ENCODE measurements at regions not wholly inside any gene's neighbourhood (a gene's known extent, or its start where the extent isn't known, plus 50 kb on each side); places are given as distances from the start of the nearest gene placed in this dataset.

- no peak for DNase-seq (ENCODE audit: low read depth)
- TF ChIP-seq CTCF (IDR thresholded peaks at IDR 0.05; ENCODE audit: insufficient read depth, low read depth, low read length) = no peak
- H3K27me3 ChIP-seq (ENCODE audit: control insufficient read depth, insufficient read depth, low read length) = peaks cover 5% of the 10 kb centered on the region
- ChIA-PET POLR2A (no interaction called here), CTCF (interaction anchor here (0.7 to 0.9 kb wide), 2 partner anchors 13 to 69 kb away, joined by 3 read pairs; no protein-coding TSS in a partner anchor)
- no peaks in the 10 kb centered on the region for H3K36me3 ChIP-seq (ENCODE audit: control insufficient read depth, insufficient read depth, low read length)
- H3K4me3 ChIP-seq (ENCODE audit: low read depth, low read length) = no peak overlapping the region
These were observed 385.2 kb downstream of the TNS3 start for GRCh38 chr7:47196737-47197136.

- no peak overlapping the region for H3K4me3 ChIP-seq (ENCODE audit: low read depth, low read length)
- peaks cover 6% of the 10 kb centered on the region for H3K27me3 ChIP-seq (ENCODE audit: control insufficient read depth, insufficient read depth, low read length)
- H3K36me3 ChIP-seq (ENCODE audit: control insufficient read depth, insufficient read depth, low read length) = no peaks in the 10 kb centered on the region
- no peak for DNase-seq (ENCODE audit: low read depth)
- ChIA-PET CTCF (interaction anchor here (0.7 to 0.9 kb wide), 2 partner anchors 13 to 70 kb away, joined by 3 read pairs; no protein-coding TSS in a partner anchor), POLR2A (no interaction called here)
- TF ChIP-seq CTCF (IDR thresholded peaks at IDR 0.05; ENCODE audit: insufficient read depth, low read depth, low read length) = no peak
These were observed 385.7 kb downstream of the TNS3 start for GRCh38 chr7:47196106-47196645.

- CTCF ChIA-PET = no interaction called here
These were observed 386.3 kb downstream of the TNS3 start for GRCh38 chr7:47195641-47196040.

GRCh38 chr7:47194516-47195057, 387.3 kb downstream of the TNS3 start:
- no peaks in the 10 kb centered on the region for H3K36me3 ChIP-seq (ENCODE audit: control insufficient read depth, insufficient read depth, low read length)
- no peak for DNase-seq (ENCODE audit: low read depth)
- ChIA-PET POLR2A (no interaction called here), CTCF (no interaction called here)
- peaks cover 9% of the 10 kb centered on the region for H3K27me3 ChIP-seq (ENCODE audit: control insufficient read depth, insufficient read depth, low read length)
- no peak for TF ChIP-seq CTCF (IDR thresholded peaks at IDR 0.05; ENCODE audit: insufficient read depth, low read depth, low read length)
- H3K4me3 ChIP-seq (ENCODE audit: low read depth, low read length) = no peak overlapping the region

More at GRCh38 chr7:47195641-47196040, 386.3 kb downstream of the TNS3 start:
- Histone ChIP-seq H3K36me3 (ENCODE audit: control insufficient read depth, insufficient read depth, low read length) (no peaks in the 10 kb centered on the region), H3K27me3 (ENCODE audit: control insufficient read depth, insufficient read depth, low read length) (peaks cover 8% of the 10 kb centered on the region), H3K4me3 (ENCODE audit: low read depth, low read length) (no peak overlapping the region)
- 0 out of 2 replicates have a peak, but pooled peaks have one; percentile 12 for TF ChIP-seq CTCF (IDR thresholded peaks at IDR 0.05; ENCODE audit: insufficient read depth, low read depth, low read length)
- no peak for DNase-seq (ENCODE audit: low read depth)
- POLR2A ChIA-PET = no interaction called here

- POLR2A ChIA-PET = no interaction called here
- CTCF ChIA-PET = no interaction called here
- H3K36me3 ChIP-seq (ENCODE audit: control insufficient read depth, insufficient read depth, low read length) = no peaks in the 10 kb centered on the region
These were observed 388.9 kb downstream of the TNS3 start for GRCh38 chr7:47192978-47193377.

More at GRCh38 chr7:47192978-47193377, 388.9 kb downstream of the TNS3 start:
- no peak for TF ChIP-seq CTCF (IDR thresholded peaks at IDR 0.05; ENCODE audit: insufficient read depth, low read depth, low read length)
- no peak overlapping the region for H3K4me3 ChIP-seq (ENCODE audit: low read depth, low read length)
- peaks cover 11% of the 10 kb centered on the region for H3K27me3 ChIP-seq (ENCODE audit: control insufficient read depth, insufficient read depth, low read length)
- DNase-seq (ENCODE audit: low read depth) = no peak
